ENCODE measurements at regions not wholly inside any gene's neighbourhood (a gene's known extent, or its start where the extent isn't known, plus 50 kb on each side); places are given as distances from the start of the nearest gene placed in this dataset.
"Not testable (repeated sequence)": the region's sequence is repeated elsewhere in the genome, so short reads cannot be mapped to it uniquely, and the experiment has no call there.

- TF ChIP-seq POLR2AphosphoS5 (IDR thresholded peaks at IDR 0.05; ENCODE audit: borderline replicate concordance, low read depth, low read length); EZH2 (IDR thresholded peaks at IDR 0.05): not testable (repeated sequence)
Observed at GRCh38 chr2:90290701-90291100, 1599.2 kb downstream of the RPIA start.

All from SK-N-MC (cell line).